GM21529 (cell line): ENCODE measurements at regions not wholly inside any gene's neighbourhood (a gene's known extent, or its start where the extent isn't known, plus 50 kb on each side); places are given as distances from the start of the nearest gene placed in this dataset.

Source experiments
- ATAC-seq: cut with Tn5 transposase; IDR thresholded peaks from one replicate; pipeline ENCODE4 v1.9.1; 2021; ENCODE audit not compliant: unreplicated experiment

GRCh38 chr9:86460216-86461002 lies 106.2 kb upstream of the TUT7 start:
- ATAC-seq, result no peak

- no peak for ATAC-seq
Observed at GRCh38 chr9:86459599-86460155, 105.5 kb upstream of the TUT7 start.

GRCh38 chr9:86459191-86459590 lies 105.0 kb upstream of the TUT7 start:
- ATAC-seq, result no peak

- ATAC-seq, result no peak
Observed at GRCh38 chr9:86458191-86458855, 104.1 kb upstream of the TUT7 start.

- ATAC-seq, result no peak
Observed at GRCh38 chr9:86456416-86456815, 102.2 kb upstream of the TUT7 start.

GRCh38 chr9:86454701-86455615 lies 100.7 kb upstream of the TUT7 start:
- no peak for ATAC-seq

- no peak for ATAC-seq
Observed at GRCh38 chr9:86452201-86452828, 98.1 kb upstream of the TUT7 start.

GRCh38 chr9:86449246-86449645 lies 95.0 kb upstream of the TUT7 start:
- no peak for ATAC-seq

GRCh38 chr9:86445671-86446070 lies 91.5 kb upstream of the TUT7 start:
- ATAC-seq, result no peak

GRCh38 chr9:86443992-86444391 lies 89.8 kb upstream of the TUT7 start:
- no peak for ATAC-seq

- ATAC-seq, result no peak
Observed at GRCh38 chr9:86434039-86434726, 80.0 kb upstream of the TUT7 start.

- ATAC-seq, result no peak
Observed at GRCh38 chr9:86424251-86424891, 70.2 kb upstream of the TUT7 start.

- ATAC-seq, result no peak
Observed at GRCh38 chr9:86413971-86414880, 60.0 kb upstream of the TUT7 start.

GRCh38 chr9:86410281-86410680 lies 56.1 kb upstream of the TUT7 start:
- no peak for ATAC-seq

GRCh38 chr9:86408121-86408520 lies 53.9 kb upstream of the TUT7 start:
- ATAC-seq, result no peak

- ATAC-seq, result no peak
Observed at GRCh38 chr9:86407022-86407421, 52.8 kb upstream of the TUT7 start.

- no peak for ATAC-seq
Observed at GRCh38 chr9:86406366-86406765, 52.2 kb upstream of the TUT7 start.

- no peak for ATAC-seq
Observed at GRCh38 chr9:86405926-86406325, 51.7 kb upstream of the TUT7 start.

GRCh38 chr9:86405086-86405491 lies 50.9 kb upstream of the TUT7 start:
- no peak for ATAC-seq
